Neural cell (in vitro differentiated cells): ENCODE measurements at regions not wholly inside any gene's neighbourhood (a gene's known extent, or its start where the extent isn't known, plus 50 kb on each side); places are given as distances from the start of the nearest gene placed in this dataset.

Experiments used
- H2AFZ ChIP-seq: fragments of 200-600, 300-800 bp; sonication (generic), shearing (Covaris generic); 2 replicates; pipeline ENCODE4 v1.6.0; 2014; ENCODE audit warnings: low read depth, mild to moderate bottlenecking, antibody characterized with exemption, low read length, moderate library complexity
- H3F3A ChIP-seq: fragments of 200-600 bp; shearing (Covaris generic); 2 replicates; pipeline ENCODE4 v1.6.1; 2016; ENCODE audit warnings: mild to moderate bottlenecking, moderate library complexity, mixed read lengths, antibody characterized with exemption, low read length; ENCODE audit not compliant: insufficient read depth, poor library complexity, severe bottlenecking
- H3K27ac ChIP-seq: fragments of 200-600, 300-800 bp; sonication (generic), shearing (Covaris generic); 2 replicates; pipeline ENCODE4 v1.5.1; 2014; ENCODE audit warnings: mild to moderate bottlenecking, low read length, moderate library complexity
- H3K27me3 ChIP-seq: fragments of 300-800, 200-600 bp; sonication (generic), shearing (Covaris generic); 2 replicates; pipeline ENCODE4 v1.6.0; 2014; ENCODE audit warnings: mild to moderate bottlenecking, low read depth, low read length, moderate library complexity; ENCODE audit not compliant: insufficient read depth
- H3K36me3 ChIP-seq: fragments of 300-800, 200-600 bp; sonication (generic), shearing (Covaris generic); 2 replicates; pipeline ENCODE4 v1.5.1; 2014; ENCODE audit warnings: mild to moderate bottlenecking, antibody characterized with exemption, low read length, moderate library complexity; ENCODE audit not compliant: insufficient read depth
- H3K4me2 ChIP-seq: fragments of 300-800, 200-600 bp; sonication (generic), shearing (Covaris generic); 2 replicates; pipeline ENCODE4 v1.6.0; 2014; ENCODE audit warnings: mild to moderate bottlenecking, low read length
- H3K4me3 ChIP-seq: fragments of 300-800, 200-600 bp; sonication (generic), shearing (Covaris generic); 2 replicates; pipeline ENCODE4 v1.5.1; 2014; ENCODE audit warnings: mild to moderate bottlenecking, low read length, moderate library complexity
- H3K79me2 ChIP-seq: fragments of 200-600 bp; shearing (Covaris generic); replicated peaks from 2 replicates; pipeline ENCODE4 v1.6.0; 2014; ENCODE audit warnings: mild to moderate bottlenecking, low read length, moderate library complexity; ENCODE audit not compliant: insufficient read depth
- H3K9ac ChIP-seq: fragments of 300-800, 200-600 bp; sonication (generic), shearing (Covaris generic); 2 replicates; pipeline ENCODE4 v1.6.1; 2016; ENCODE audit warnings: mild to moderate bottlenecking, low read length, mixed read lengths
- H3K9me2 ChIP-seq: fragments of 200-600 bp; shearing (Covaris generic); 2 replicates; pipeline ENCODE4 v1.6.1; 2016; ENCODE audit warnings: mild to moderate bottlenecking, low read length, mixed read lengths; ENCODE audit not compliant: insufficient read depth
- H3K9me3 ChIP-seq: fragments of 200-600, 300-800 bp; sonication (generic), shearing (Covaris generic); 2 replicates; pipeline ENCODE4 v1.6.1; 2016; ENCODE audit warnings: mild to moderate bottlenecking, mixed run types, low read length, moderate library complexity, mixed read lengths
- H4K20me1 ChIP-seq: fragments of 200-600 bp; shearing (Covaris generic); 2 replicates; pipeline ENCODE4 v1.6.1; 2016; ENCODE audit warnings: mild to moderate bottlenecking, mixed run types; ENCODE audit not compliant: insufficient read depth
- EP300 ChIP-seq: fragments of 450-650 bp; conservative IDR thresholded peaks from 2 replicates; pipeline ENCODE4 v1.6.1; 2014; ENCODE audit warnings: antibody characterized with exemption, mild to moderate bottlenecking, moderate library complexity; ENCODE audit not compliant: poor library complexity, severe bottlenecking
- EZH2 ChIP-seq: fragments of 200-600, 300-800 bp; shearing (Covaris generic), sonication (generic); IDR thresholded peaks from 2 replicates; pipeline ENCODE4 v1.6.1; 2014; ENCODE audit warnings: antibody characterized with exemption, low read length, borderline replicate concordance, mild to moderate bottlenecking; ENCODE audit not compliant: insufficient read depth, poor library complexity, severe bottlenecking
- MXI1 ChIP-seq: fragments of 450-650 bp; conservative IDR thresholded peaks from 2 replicates; pipeline ENCODE4 v1.6.1; 2014; ENCODE audit warnings: antibody characterized with exemption, mild to moderate bottlenecking; ENCODE audit not compliant: poor library complexity, severe bottlenecking
- POLR2AphosphoS5 ChIP-seq: IDR thresholded peaks from 2 replicates; pipeline ENCODE4 v1.6.1; 2012
- RAD21 ChIP-seq: fragments of 450-650 bp; conservative IDR thresholded peaks from 2 replicates; pipeline ENCODE4 v1.6.1; 2014; ENCODE audit warnings: antibody characterized with exemption, mild to moderate bottlenecking, moderate library complexity
- SMC3 ChIP-seq: fragments of 450-650 bp; conservative IDR thresholded peaks from 2 replicates; pipeline ENCODE4 v1.6.1; 2014; ENCODE audit warnings: antibody characterized with exemption, mild to moderate bottlenecking, moderate library complexity; ENCODE audit not compliant: poor library complexity
- TAF1 ChIP-seq: IDR thresholded peaks from 2 replicates; pipeline ENCODE4 v1.6.1; 2012; ENCODE audit warnings: low read depth
- TF ChIP-seq, protein P1 (sequence below): IDR thresholded peaks from 2 replicates; pipeline ENCODE4 v1.6.1; 2012; ENCODE audit warnings: borderline replicate concordance
- TF ChIP-seq, protein P2 (sequence below): fragments of 450-650 bp; IDR thresholded peaks from 2 replicates; pipeline ENCODE4 v1.5.1; 2014; ENCODE audit warnings: antibody characterized with exemption, mild to moderate bottlenecking, moderate library complexity; ENCODE audit not compliant: poor library complexity, severe bottlenecking

DNA sequence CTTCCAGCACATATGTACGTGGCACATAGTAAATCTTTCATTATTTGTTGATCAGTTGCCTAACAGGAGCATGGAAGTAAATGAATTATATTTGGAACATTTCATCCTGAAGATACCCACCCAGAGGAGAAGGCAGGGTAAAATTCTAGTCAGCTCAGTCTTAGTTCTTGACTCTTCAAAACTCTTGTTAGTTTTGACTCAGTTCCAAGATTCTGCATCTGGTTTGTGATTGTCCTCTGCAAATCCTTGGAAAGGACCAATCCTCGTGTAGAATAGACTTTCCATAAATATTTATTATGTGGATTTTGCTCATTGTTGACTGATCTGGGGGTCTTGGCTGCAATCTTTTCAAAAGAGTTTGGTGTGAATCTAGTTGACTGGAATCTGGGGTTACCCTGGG lies 257.5 kb upstream of the FAT1 start:
- Histone ChIP-seq H3K27me3 (no peaks in the 10 kb centered on the region), H3K4me3 (no peak overlapping the region), H3K79me2 (no peaks in the 10 kb centered on the region), H2AFZ (no peak overlapping the region), H4K20me1 (no peaks in the 10 kb centered on the region), H3K4me2 (no peak overlapping the region), H3K27ac (no peak overlapping the region), H3K9me3 (no peaks in the 10 kb centered on the region), H3K9me2 (no peaks in the 10 kb centered on the region), H3F3A (no peaks in the 10 kb centered on the region), H3K36me3 (no peaks in the 10 kb centered on the region), H3K9ac (no peak overlapping the region)
- TF ChIP-seq EP300 (no peak), TAF1 (no peak), EZH2 (no peak), SMC3 (no peak), POLR2AphosphoS5 (no peak), RAD21 (no peak), MXI1 (no peak)
- TF ChIP-seq, protein P1, sequence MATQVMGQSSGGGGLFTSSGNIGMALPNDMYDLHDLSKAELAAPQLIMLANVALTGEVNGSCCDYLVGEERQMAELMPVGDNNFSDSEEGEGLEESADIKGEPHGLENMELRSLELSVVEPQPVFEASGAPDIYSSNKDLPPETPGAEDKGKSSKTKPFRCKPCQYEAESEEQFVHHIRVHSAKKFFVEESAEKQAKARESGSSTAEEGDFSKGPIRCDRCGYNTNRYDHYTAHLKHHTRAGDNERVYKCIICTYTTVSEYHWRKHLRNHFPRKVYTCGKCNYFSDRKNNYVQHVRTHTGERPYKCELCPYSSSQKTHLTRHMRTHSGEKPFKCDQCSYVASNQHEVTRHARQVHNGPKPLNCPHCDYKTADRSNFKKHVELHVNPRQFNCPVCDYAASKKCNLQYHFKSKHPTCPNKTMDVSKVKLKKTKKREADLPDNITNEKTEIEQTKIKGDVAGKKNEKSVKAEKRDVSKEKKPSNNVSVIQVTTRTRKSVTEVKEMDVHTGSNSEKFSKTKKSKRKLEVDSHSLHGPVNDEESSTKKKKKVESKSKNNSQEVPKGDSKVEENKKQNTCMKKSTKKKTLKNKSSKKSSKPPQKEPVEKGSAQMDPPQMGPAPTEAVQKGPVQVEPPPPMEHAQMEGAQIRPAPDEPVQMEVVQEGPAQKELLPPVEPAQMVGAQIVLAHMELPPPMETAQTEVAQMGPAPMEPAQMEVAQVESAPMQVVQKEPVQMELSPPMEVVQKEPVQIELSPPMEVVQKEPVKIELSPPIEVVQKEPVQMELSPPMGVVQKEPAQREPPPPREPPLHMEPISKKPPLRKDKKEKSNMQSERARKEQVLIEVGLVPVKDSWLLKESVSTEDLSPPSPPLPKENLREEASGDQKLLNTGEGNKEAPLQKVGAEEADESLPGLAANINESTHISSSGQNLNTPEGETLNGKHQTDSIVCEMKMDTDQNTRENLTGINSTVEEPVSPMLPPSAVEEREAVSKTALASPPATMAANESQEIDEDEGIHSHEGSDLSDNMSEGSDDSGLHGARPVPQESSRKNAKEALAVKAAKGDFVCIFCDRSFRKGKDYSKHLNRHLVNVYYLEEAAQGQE = no peak
- TF ChIP-seq, protein P2, sequence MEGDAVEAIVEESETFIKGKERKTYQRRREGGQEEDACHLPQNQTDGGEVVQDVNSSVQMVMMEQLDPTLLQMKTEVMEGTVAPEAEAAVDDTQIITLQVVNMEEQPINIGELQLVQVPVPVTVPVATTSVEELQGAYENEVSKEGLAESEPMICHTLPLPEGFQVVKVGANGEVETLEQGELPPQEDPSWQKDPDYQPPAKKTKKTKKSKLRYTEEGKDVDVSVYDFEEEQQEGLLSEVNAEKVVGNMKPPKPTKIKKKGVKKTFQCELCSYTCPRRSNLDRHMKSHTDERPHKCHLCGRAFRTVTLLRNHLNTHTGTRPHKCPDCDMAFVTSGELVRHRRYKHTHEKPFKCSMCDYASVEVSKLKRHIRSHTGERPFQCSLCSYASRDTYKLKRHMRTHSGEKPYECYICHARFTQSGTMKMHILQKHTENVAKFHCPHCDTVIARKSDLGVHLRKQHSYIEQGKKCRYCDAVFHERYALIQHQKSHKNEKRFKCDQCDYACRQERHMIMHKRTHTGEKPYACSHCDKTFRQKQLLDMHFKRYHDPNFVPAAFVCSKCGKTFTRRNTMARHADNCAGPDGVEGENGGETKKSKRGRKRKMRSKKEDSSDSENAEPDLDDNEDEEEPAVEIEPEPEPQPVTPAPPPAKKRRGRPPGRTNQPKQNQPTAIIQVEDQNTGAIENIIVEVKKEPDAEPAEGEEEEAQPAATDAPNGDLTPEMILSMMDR = no peak

DNA sequence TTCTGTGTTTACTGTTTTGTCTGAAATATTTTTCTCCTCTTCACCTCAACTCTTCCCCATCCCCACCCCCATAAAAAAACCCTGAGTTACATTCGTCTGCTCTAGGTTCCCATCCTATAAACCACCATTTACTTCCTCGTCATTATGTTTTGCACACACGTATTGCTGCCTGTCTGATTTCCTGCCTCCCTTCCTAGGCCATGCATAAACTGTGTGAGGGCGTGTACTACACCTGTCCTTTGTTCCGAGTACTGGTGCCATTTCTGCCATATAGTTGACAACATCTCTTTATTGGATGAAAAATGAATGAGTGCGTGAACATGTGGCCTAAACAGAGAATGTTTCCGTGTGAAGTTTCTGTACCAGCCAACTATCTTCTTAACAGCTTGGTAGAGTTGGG lies 258.5 kb upstream of the FAT1 start:
- no peak for TF ChIP-seq TAF1
- TF ChIP-seq, protein P2 = no peak
- TF ChIP-seq MXI1 = no peak
- TF ChIP-seq SMC3 = no peak
- no peak for TF ChIP-seq EZH2
- TF ChIP-seq, protein P1 = no peak
- no peak for TF ChIP-seq POLR2AphosphoS5
- TF ChIP-seq RAD21 = no peak
- TF ChIP-seq EP300 = no peak
- Histone ChIP-seq H3K36me3 (no peaks in the 10 kb centered on the region), H3K9me2 (no peaks in the 10 kb centered on the region)

More for the DNA sequence above, 258.5 kb upstream of the FAT1 start:
- Histone ChIP-seq H3K4me2 (no peak overlapping the region), H3K27ac (no peak overlapping the region), H4K20me1 (no peaks in the 10 kb centered on the region), H3K27me3 (no peaks in the 10 kb centered on the region), H3K79me2 (no peaks in the 10 kb centered on the region), H3K9me3 (no peaks in the 10 kb centered on the region), H3K9ac (no peak overlapping the region), H3F3A (no peaks in the 10 kb centered on the region), H2AFZ (no peak overlapping the region), H3K4me3 (no peak overlapping the region)
